Loucy (cell line): ENCODE measurements at regions not wholly inside any gene's neighbourhood (a gene's known extent, or its start where the extent isn't known, plus 50 kb on each side); places are given as distances from the start of the nearest gene placed in this dataset.

Experiments used
- H2AFZ ChIP-seq: fragments of 200-600 bp; sonication (generic); 2 replicates; pipeline ENCODE4 v1.6.0; 2016; ENCODE audit warnings: antibody characterized with exemption, mild to moderate bottlenecking, low read length, moderate library complexity
- H3F3A ChIP-seq: fragments of 200-600 bp; 2 replicates; pipeline ENCODE4 v1.6.0; 2016; ENCODE audit warnings: antibody characterized with exemption, low read depth, mild to moderate bottlenecking
- H3K27me3 ChIP-seq: fragments of 200-600 bp; sonication (generic); 2 replicates; pipeline ENCODE4 v1.6.1; 2014; ENCODE audit warnings: low read length, mild to moderate bottlenecking; ENCODE audit not compliant: insufficient read depth, poor library complexity, severe bottlenecking
- H3K36me3 ChIP-seq: fragments of 200-600 bp; sonication (generic); 2 replicates; pipeline ENCODE4 v1.6.1; 2016; ENCODE audit warnings: low read length; ENCODE audit not compliant: insufficient read depth
- H3K4me1 ChIP-seq: fragments of 200-600 bp; sonication (generic); 2 replicates; pipeline ENCODE4 v1.5.1; 2014; ENCODE audit warnings: low read length, mild to moderate bottlenecking; ENCODE audit not compliant: insufficient read depth, poor library complexity, severe bottlenecking
- H3K4me2 ChIP-seq: fragments of 200-600 bp; sonication (generic); 2 replicates; pipeline ENCODE4 v1.6.0; 2014; ENCODE audit warnings: antibody characterized with exemption, low read length, low read depth, mild to moderate bottlenecking; ENCODE audit not compliant: poor library complexity, severe bottlenecking
- H3K4me3 ChIP-seq: fragments of 200-600 bp; sonication (generic); 2 replicates; pipeline ENCODE4 v1.5.1; 2014; ENCODE audit warnings: low read length, mild to moderate bottlenecking, mixed read lengths; ENCODE audit not compliant: poor library complexity, severe bottlenecking
- H3K79me2 ChIP-seq: fragments of 200-600 bp; sonication (generic); 2 replicates; pipeline ENCODE4 v1.6.1; 2014; ENCODE audit warnings: low read length; ENCODE audit not compliant: insufficient read depth
- H3K9ac ChIP-seq: fragments of 200-600 bp; sonication (generic); 2 replicates; pipeline ENCODE4 v1.6.0; 2014; ENCODE audit warnings: mild to moderate bottlenecking, low read depth, low read length, moderate library complexity; ENCODE audit not compliant: poor library complexity, severe bottlenecking
- H3K9me2 ChIP-seq: fragments of 200-600 bp; sonication (generic); replicated peaks from 2 replicates; pipeline ENCODE4 v1.6.1; 2016; ENCODE audit warnings: low read depth, low read length, mixed read lengths
- H3K9me3 ChIP-seq: fragments of 200-600 bp; sonication (generic); 2 replicates; pipeline ENCODE4 v1.6.1; 2014; ENCODE audit warnings: mild to moderate bottlenecking, antibody characterized with exemption, low read length, low read depth; ENCODE audit not compliant: insufficient read depth
- H4K20me1 ChIP-seq: fragments of 200-600 bp; sonication (generic); 2 replicates; pipeline ENCODE4 v1.6.0; 2014; ENCODE audit warnings: antibody characterized with exemption, low read length, mild to moderate bottlenecking; ENCODE audit not compliant: insufficient read depth, poor library complexity, severe bottlenecking
- EZH2phosphoT487 ChIP-seq: fragments of 200-600 bp; IDR thresholded peaks from 2 replicates; pipeline ENCODE4 v1.6.1; 2018; ENCODE audit warnings: antibody characterized with exemption, mild to moderate bottlenecking, moderate library complexity, borderline replicate concordance
- TF ChIP-seq, protein P1 (sequence below): fragments of 200-600 bp; sonication (generic); conservative IDR thresholded peaks from 2 replicates; pipeline ENCODE4 v1.5.1; 2014; ENCODE audit warnings: mild to moderate bottlenecking, antibody characterized with exemption, low read length

- H3K9ac ChIP-seq: no peak overlapping the region
- no peaks in the 10 kb centered on the region for H4K20me1 ChIP-seq
- no peaks in the 10 kb centered on the region for H3K27me3 ChIP-seq
These were observed 927.9 kb upstream of the TMEM132C start for GRCh38 chr12:127339065-127339464.

GRCh38 chr12:127340381-127340780, 926.6 kb upstream of the TMEM132C start:
- no peak for TF ChIP-seq EZH2phosphoT487
- TF ChIP-seq, protein P1, sequence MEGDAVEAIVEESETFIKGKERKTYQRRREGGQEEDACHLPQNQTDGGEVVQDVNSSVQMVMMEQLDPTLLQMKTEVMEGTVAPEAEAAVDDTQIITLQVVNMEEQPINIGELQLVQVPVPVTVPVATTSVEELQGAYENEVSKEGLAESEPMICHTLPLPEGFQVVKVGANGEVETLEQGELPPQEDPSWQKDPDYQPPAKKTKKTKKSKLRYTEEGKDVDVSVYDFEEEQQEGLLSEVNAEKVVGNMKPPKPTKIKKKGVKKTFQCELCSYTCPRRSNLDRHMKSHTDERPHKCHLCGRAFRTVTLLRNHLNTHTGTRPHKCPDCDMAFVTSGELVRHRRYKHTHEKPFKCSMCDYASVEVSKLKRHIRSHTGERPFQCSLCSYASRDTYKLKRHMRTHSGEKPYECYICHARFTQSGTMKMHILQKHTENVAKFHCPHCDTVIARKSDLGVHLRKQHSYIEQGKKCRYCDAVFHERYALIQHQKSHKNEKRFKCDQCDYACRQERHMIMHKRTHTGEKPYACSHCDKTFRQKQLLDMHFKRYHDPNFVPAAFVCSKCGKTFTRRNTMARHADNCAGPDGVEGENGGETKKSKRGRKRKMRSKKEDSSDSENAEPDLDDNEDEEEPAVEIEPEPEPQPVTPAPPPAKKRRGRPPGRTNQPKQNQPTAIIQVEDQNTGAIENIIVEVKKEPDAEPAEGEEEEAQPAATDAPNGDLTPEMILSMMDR: no peak
- Histone ChIP-seq H4K20me1 (no peaks in the 10 kb centered on the region), H3K4me1 (no peaks in the 10 kb centered on the region), H3K4me2 (no peak overlapping the region), H2AFZ (no peak overlapping the region), H3K9ac (no peak overlapping the region), H3K4me3 (no peak overlapping the region), H3K27me3 (no peaks in the 10 kb centered on the region), H3K36me3 (no peaks in the 10 kb centered on the region), H3K9me2 (no peaks in the 10 kb centered on the region), H3K9me3 (no peaks in the 10 kb centered on the region), H3F3A (no peaks in the 10 kb centered on the region), H3K79me2 (no peaks in the 10 kb centered on the region)

More at GRCh38 chr12:127339065-127339464, 927.9 kb upstream of the TMEM132C start:
- Histone ChIP-seq H3K4me3 (no peak overlapping the region), H3K4me1 (no peaks in the 10 kb centered on the region), H3K9me2 (no peaks in the 10 kb centered on the region), H3K36me3 (no peaks in the 10 kb centered on the region), H3F3A (no peaks in the 10 kb centered on the region), H3K9me3 (no peaks in the 10 kb centered on the region), H3K4me2 (no peak overlapping the region), H2AFZ (no peak overlapping the region), H3K79me2 (no peaks in the 10 kb centered on the region)
- TF ChIP-seq EZH2phosphoT487: no peak
- TF ChIP-seq, protein P1: no peak

DNA sequence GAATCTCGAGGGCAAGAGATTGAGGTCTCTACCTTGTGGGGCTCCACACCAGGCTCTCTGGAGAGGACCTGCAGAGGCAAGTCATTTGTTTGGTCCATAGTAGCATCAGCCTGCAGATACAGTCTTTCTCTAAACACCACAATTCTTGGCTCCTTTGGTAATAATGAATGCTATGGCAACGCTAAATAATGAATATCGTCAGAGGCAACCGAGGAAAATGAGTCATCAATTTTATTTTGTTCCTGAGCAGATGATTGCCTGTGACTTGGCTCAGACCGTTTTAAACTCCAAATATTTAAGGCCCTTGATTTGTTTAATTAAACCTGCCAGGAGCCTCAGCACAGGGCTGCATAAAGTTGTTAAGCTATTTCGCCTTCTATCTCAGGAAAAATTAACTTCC, 924.1 kb upstream of the TMEM132C start:
- Histone ChIP-seq H3K27me3 (no peaks in the 10 kb centered on the region), H4K20me1 (no peaks in the 10 kb centered on the region), H3K9me3 (no peaks in the 10 kb centered on the region), H3K9me2 (no peaks in the 10 kb centered on the region), H3K79me2 (no peaks in the 10 kb centered on the region), H3K4me2 (no peak overlapping the region), H3K4me3 (no peak overlapping the region), H3K36me3 (no peaks in the 10 kb centered on the region), H3K9ac (no peak overlapping the region), H3F3A (no peaks in the 10 kb centered on the region), H3K4me1 (no peaks in the 10 kb centered on the region), H2AFZ (no peak overlapping the region)
- TF ChIP-seq, protein P1: no peak
- no peak for TF ChIP-seq EZH2phosphoT487
